HL-60 (cell line): ENCODE measurements at regions not wholly inside any gene's neighbourhood (a gene's known extent, or its start where the extent isn't known, plus 50 kb on each side); places are given as distances from the start of the nearest gene placed in this dataset.

Experiments
- DNase-seq, 2 experiments: peaks; one replicate each; pipeline ENCODE4 v3.0.0-alpha.2; 2010 to 2020; ENCODE audit warnings: low read depth in 1 of 2, low spot score in 1 of 2
- H3K27ac ChIP-seq: fragments of 250-450 bp; sonication (Bioruptor Pico); replicated peaks from 2 replicates; pipeline ENCODE4 v1.5.1; 2020; ENCODE audit warnings: mild to moderate bottlenecking, moderate library complexity
- H3K27me3 ChIP-seq: fragments of 250-450 bp; sonication (Bioruptor Pico); 2 replicates; pipeline ENCODE4 v1.5.1; 2021; ENCODE audit warnings: mild to moderate bottlenecking, moderate library complexity; ENCODE audit not compliant: insufficient read depth, poor library complexity, severe bottlenecking
- H3K4me3 ChIP-seq: replicated peaks from 2 replicates; pipeline ENCODE4 v1.5.1; 2011; ENCODE audit warnings: mild to moderate bottlenecking, control low read depth, low read length; ENCODE audit not compliant: insufficient read depth
- CTCF ChIP-seq: IDR thresholded peaks from one replicate; pipeline ENCODE4 v1.5.1; 2011; ENCODE audit warnings: low read length, control low read depth, inconsistent platforms; ENCODE audit not compliant: insufficient read depth
- GABPA ChIP-seq: IDR thresholded peaks from 2 replicates; pipeline ENCODE4 v1.6.1; 2012; ENCODE audit warnings: low read depth
- POLR2AphosphoS5 ChIP-seq: IDR thresholded peaks from 2 replicates; pipeline ENCODE4 v1.6.1; 2012; ENCODE audit warnings: low read depth
- REST ChIP-seq: IDR thresholded peaks from 2 replicates; pipeline ENCODE4 v1.6.1; 2012; ENCODE audit warnings: low read depth; ENCODE audit not compliant: insufficient replicate concordance
- SPI1 ChIP-seq: IDR thresholded peaks from 2 replicates; pipeline ENCODE4 v1.6.1; 2012; ENCODE audit warnings: low read depth, mild to moderate bottlenecking, borderline replicate concordance

GRCh38 chr20:23162887-23163286 lies 76.8 kb upstream of the CD93 start:
- no peak for DNase-seq
- TF ChIP-seq GABPA = no peak
- TF ChIP-seq POLR2AphosphoS5 = no peak
- TF ChIP-seq REST = no peak
- no peak for TF ChIP-seq SPI1
- no peak for TF ChIP-seq CTCF
- no peaks in the 10 kb centered on the region for H3K27me3 ChIP-seq
- H3K4me3 ChIP-seq = no peak overlapping the region
- H3K27ac ChIP-seq = peak overlapping the region; percentile 71

- DNase-seq = peak; percentile 90 to 92
- TF ChIP-seq GABPA (no peak), REST (no peak), POLR2AphosphoS5 (peak; percentile 77; the same call in 1 of the 2 replicates)
- no peaks in the 10 kb centered on the region for H3K27me3 ChIP-seq
- peak overlapping the region; percentile 71 for H3K27ac ChIP-seq
- no peak overlapping the region for H3K4me3 ChIP-seq
Measured at GRCh38 chr20:23161968-23162696, 76.0 kb upstream of the CD93 start.

- no peaks in the 10 kb centered on the region for H3K27me3 ChIP-seq
- TF ChIP-seq POLR2AphosphoS5 (peak; percentile 56), CTCF (no peak), SPI1 (peak; percentile 58; the same call in 1 of the 2 replicates)
- peak overlapping the region; percentile 71 for H3K27ac ChIP-seq
- H3K4me3 ChIP-seq = no peak overlapping the region
- peak in 1 of 2 experiments; percentile 83 for DNase-seq
Measured at GRCh38 chr20:23161244-23161891, 75.2 kb upstream of the CD93 start.

GRCh38 chr20:23160536-23161243 lies 74.6 kb upstream of the CD93 start:
- Histone ChIP-seq H3K4me3 (no peak overlapping the region), H3K27me3 (no peaks in the 10 kb centered on the region), H3K27ac (peak overlapping the region; percentile 71)
- TF ChIP-seq REST = no peak
- TF ChIP-seq SPI1 = no peak
- no peak for TF ChIP-seq CTCF
- no peak for TF ChIP-seq POLR2AphosphoS5
- no peak for TF ChIP-seq GABPA
- DNase-seq = no peak
